ENCODE measurements at regions not wholly inside any gene's neighbourhood (a gene's known extent, or its start where the extent isn't known, plus 50 kb on each side); places are given as distances from the start of the nearest gene placed in this dataset.
"Not testable (repeated sequence)": the region's sequence is repeated elsewhere in the genome, so short reads cannot be mapped to it uniquely, and the experiment has no call there.

DNA sequence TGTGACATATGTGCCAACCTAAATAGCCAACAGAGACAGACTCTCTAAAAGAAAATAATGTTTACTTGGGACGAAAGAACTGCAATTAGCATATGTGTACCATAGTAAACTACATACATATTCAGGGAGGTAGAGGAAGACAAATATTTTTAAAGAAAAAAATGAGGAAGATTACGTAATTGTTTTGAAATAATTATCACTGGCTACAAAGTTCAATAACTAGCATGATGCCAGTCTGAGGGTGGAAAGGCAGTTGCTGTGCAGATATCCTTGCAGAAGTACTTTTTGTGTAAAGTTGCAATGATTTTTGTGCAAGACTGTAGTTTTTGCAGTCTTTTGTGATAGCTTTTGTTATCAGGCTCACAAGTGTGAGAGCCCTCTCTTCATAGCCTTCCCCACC is 103.3 kb upstream of the ANO5 start:
- H3K36me3 Mint-ChIP-seq: no peaks in the 10 kb centered on the region

DNA sequence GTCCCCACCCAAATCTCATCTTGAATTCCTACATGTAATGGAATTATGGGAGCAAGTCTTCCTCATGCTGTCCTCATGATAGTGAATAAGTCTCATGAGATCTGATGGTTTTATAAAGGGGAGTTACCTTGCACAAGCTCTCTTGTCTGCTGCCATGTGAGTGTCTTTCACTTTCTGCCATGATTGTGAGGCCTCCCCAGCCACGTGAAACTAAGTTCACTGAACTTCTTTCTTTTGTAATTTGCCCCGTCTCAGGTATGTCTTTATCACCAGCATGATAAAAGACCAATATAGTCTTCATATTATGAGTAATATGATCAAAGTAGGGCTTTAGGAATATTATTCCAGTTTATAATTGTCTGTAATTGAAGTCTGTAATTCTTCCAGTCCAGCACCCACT is 86.3 kb upstream of the ANO5 start:
- TF ChIP-seq, protein P1, sequence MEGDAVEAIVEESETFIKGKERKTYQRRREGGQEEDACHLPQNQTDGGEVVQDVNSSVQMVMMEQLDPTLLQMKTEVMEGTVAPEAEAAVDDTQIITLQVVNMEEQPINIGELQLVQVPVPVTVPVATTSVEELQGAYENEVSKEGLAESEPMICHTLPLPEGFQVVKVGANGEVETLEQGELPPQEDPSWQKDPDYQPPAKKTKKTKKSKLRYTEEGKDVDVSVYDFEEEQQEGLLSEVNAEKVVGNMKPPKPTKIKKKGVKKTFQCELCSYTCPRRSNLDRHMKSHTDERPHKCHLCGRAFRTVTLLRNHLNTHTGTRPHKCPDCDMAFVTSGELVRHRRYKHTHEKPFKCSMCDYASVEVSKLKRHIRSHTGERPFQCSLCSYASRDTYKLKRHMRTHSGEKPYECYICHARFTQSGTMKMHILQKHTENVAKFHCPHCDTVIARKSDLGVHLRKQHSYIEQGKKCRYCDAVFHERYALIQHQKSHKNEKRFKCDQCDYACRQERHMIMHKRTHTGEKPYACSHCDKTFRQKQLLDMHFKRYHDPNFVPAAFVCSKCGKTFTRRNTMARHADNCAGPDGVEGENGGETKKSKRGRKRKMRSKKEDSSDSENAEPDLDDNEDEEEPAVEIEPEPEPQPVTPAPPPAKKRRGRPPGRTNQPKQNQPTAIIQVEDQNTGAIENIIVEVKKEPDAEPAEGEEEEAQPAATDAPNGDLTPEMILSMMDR (conservative IDR thresholded peaks at IDR 0.05): no peak
- Mint-ChIP-seq H3K27ac (no peak overlapping the region), H3K4me1 (ENCODE audit: unreplicated experiment) (no peaks in the 10 kb centered on the region), H3K9me3 (no peaks in the 10 kb centered on the region), H3K36me3 (no peaks in the 10 kb centered on the region), H3K4me3 (no peak overlapping the region), H3K27me3 (no peaks in the 10 kb centered on the region)
- DNase-seq (ENCODE audit: extremely low spot score, unreplicated experiment): no peak

More for the DNA sequence above, 103.3 kb upstream of the ANO5 start:
- no peaks in the 10 kb centered on the region for H3K27me3 Mint-ChIP-seq
- TF ChIP-seq, protein P1 (conservative IDR thresholded peaks at IDR 0.05): no peak
- no peaks in the 10 kb centered on the region for H3K4me1 Mint-ChIP-seq (ENCODE audit: unreplicated experiment)
- peaks cover 5% of the 10 kb centered on the region for H3K9me3 Mint-ChIP-seq
- H3K27ac Mint-ChIP-seq: no peak overlapping the region
- DNase-seq (ENCODE audit: extremely low spot score, unreplicated experiment): no peak
- H3K4me3 Mint-ChIP-seq: no peak overlapping the region

DNA sequence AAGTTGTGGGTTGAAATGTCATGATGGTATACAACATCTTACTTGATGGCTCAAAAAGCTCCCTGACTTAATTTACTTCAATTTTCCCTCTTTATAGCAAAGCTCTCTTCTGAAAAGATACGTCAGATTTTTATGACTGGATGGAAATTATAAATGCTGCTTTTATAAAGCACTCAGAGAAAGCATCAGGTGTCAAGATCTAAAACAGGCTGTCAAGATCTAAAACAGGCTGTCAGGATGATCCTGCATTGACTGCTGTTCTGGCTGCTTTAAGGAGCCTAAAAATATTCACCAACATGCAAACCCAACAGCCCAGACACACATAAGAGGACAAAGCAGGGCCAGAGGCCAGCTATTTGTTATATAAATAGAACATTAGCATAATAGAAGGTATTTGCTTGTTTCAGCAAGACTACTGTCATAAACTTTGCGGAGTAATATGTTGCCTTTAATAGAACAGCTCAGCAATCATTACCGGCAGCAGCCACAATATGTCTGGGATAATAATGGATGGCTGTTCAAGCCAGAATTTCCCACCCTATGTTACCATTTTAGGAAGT is 77.3 kb upstream of the ANO5 start:
- TF ChIP-seq, protein P1 (conservative IDR thresholded peaks at IDR 0.05): no peak
- no peak overlapping the region for H3K27ac Mint-ChIP-seq
- DNase-seq (ENCODE audit: extremely low spot score, unreplicated experiment): no peak
- no peaks in the 10 kb centered on the region for H3K36me3 Mint-ChIP-seq
- no peaks in the 10 kb centered on the region for H3K27me3 Mint-ChIP-seq
- no peaks in the 10 kb centered on the region for H3K4me1 Mint-ChIP-seq (ENCODE audit: unreplicated experiment)
- H3K4me3 Mint-ChIP-seq: no peak overlapping the region
- H3K9me3 Mint-ChIP-seq: no peaks in the 10 kb centered on the region

DNA sequence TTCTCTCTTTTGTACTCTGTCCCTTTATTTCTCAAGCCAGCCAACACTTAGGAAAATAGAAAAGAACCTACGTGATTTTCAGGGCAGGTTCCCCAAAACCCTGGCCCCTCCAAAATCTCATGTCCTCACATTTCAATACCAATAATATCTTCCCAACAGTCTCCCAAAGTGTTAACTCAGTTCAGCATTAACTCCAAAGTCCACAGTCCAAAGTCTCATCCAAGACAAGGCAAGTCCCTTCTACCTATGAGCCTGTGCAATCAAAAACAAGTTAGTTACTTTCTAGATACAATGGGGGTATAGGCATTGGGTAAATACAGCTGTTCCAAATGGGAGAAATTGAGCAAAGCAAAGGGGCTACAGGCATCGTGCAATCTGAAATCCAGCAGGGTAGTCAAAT is 64.9 kb upstream of the ANO5 start:
- H3K36me3 Mint-ChIP-seq; DNase-seq (ENCODE audit: extremely low spot score, unreplicated experiment); H3K4me3 Mint-ChIP-seq; H3K27ac Mint-ChIP-seq; H3K27me3 Mint-ChIP-seq; H3K4me1 Mint-ChIP-seq (ENCODE audit: unreplicated experiment): not testable (repeated sequence)
- peaks cover 11% of the 10 kb centered on the region for H3K9me3 Mint-ChIP-seq

DNA sequence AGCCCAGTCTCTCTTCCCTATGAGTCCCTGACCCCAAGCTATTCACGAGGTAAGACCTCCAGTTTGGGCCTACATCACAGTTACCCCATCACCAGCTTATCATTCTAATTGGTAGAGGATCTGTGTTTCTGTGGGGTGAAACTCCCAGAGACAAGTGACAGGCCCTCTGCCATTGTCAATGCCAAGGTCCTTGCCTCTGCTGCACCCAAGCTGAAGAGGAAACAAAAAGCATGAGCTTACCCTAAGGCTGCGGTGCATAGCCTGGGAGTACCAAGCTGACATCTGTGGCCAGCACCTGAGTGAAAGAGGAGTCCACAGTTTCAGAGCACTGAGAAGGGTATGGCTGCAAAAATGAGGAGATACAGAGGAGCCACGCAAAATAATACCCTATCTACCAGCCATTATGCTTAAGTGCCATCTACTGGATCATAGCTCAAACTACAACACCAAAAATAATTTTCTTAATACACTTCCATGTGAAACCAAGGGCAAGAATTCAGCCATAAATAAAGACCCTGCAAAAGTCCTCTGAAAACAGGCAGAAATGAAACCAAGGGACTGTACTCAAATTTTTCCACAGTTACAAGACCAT is 62.3 kb upstream of the ANO5 start:
- Mint-ChIP-seq H3K4me1 (ENCODE audit: unreplicated experiment) (no peaks in the 10 kb centered on the region), H3K9me3 (peaks cover 5% of the 10 kb centered on the region), H3K27ac (no peak overlapping the region), H3K27me3 (peaks cover 8% of the 10 kb centered on the region), H3K4me3 (no peak overlapping the region), H3K36me3 (no peaks in the 10 kb centered on the region)
- DNase-seq (ENCODE audit: extremely low spot score, unreplicated experiment): no peak
- TF ChIP-seq, protein P1 (conservative IDR thresholded peaks at IDR 0.05): peak; percentile 77

DNA sequence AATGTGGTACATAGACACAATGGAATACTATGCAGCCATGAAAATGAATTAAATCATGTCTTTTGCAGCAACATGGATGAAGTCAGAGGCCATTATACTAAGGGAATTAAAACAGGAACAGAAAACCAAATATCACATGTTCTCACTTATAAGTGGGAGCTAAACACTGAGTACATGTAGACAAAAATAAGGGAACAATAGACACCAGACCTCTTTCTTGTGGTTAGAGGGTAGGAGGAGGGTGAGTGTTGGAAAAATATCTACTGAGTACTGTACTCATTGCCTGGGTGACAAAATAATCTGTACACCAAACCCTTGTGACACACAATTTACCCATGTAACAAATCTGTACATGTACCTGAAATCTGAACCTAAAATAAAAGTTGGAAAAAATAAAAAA is 59.1 kb upstream of the ANO5 start:
- Mint-ChIP-seq H3K4me1 (ENCODE audit: unreplicated experiment) (no peaks in the 10 kb centered on the region), H3K36me3 (no peaks in the 10 kb centered on the region), H3K4me3 (no peak overlapping the region), H3K27ac (no peak overlapping the region), H3K9me3 (no peaks in the 10 kb centered on the region), H3K27me3 (peaks cover 8% of the 10 kb centered on the region)
- DNase-seq (ENCODE audit: extremely low spot score, unreplicated experiment): no peak
- TF ChIP-seq, protein P1 (conservative IDR thresholded peaks at IDR 0.05): no peak
